ENCODE measurements at regions not wholly inside any gene's neighbourhood (a gene's known extent, or its start where the extent isn't known, plus 50 kb on each side); places are given as distances from the start of the nearest gene placed in this dataset.

DNA sequence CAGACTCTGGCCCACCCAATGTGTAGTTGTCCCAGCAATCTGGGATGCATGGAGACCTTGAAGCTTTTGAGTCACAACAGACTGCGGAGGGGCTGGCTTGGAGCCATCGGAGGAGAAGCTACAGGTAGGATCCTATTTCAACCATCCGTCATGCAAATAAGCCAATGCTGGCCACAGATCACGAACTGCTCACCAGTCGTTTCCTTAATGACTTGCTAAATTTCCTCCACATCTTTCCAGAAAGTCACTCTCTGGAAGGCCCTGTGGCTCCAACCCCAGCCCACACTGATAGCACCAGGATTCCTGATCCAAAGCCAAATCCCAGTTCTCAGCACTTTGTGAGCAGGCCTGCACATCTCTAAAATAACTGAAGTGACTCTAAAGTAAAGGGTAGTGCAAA is 321.3 kb downstream of the RAB28 start:
- DNase-seq = no peak
- Histone ChIP-seq H3K4me1 (peaks cover 0 to 20% (median 0%) of the 10 kb centered on the region in 9 donors), H3K9me3 (no peaks in the 10 kb centered on the region), H3K27ac (no peak overlapping the region), H3K27me3 (no peaks in the 10 kb centered on the region), H3K4me3 (no peak overlapping the region), H3K36me3 (no peaks in the 10 kb centered on the region)
- WGBS, 2 donors = 48 to 52% methylated on average over 5 of the region's 5 CpGs
- intact Hi-C loops (cut with DNase I) = no loop called here
- peak in 2 of 8 donors; percentile 42 to 55 for ATAC-seq
- TF ChIP-seq, protein P1, sequence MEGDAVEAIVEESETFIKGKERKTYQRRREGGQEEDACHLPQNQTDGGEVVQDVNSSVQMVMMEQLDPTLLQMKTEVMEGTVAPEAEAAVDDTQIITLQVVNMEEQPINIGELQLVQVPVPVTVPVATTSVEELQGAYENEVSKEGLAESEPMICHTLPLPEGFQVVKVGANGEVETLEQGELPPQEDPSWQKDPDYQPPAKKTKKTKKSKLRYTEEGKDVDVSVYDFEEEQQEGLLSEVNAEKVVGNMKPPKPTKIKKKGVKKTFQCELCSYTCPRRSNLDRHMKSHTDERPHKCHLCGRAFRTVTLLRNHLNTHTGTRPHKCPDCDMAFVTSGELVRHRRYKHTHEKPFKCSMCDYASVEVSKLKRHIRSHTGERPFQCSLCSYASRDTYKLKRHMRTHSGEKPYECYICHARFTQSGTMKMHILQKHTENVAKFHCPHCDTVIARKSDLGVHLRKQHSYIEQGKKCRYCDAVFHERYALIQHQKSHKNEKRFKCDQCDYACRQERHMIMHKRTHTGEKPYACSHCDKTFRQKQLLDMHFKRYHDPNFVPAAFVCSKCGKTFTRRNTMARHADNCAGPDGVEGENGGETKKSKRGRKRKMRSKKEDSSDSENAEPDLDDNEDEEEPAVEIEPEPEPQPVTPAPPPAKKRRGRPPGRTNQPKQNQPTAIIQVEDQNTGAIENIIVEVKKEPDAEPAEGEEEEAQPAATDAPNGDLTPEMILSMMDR (IDR thresholded peaks at IDR 0.05) = no peak

DNA sequence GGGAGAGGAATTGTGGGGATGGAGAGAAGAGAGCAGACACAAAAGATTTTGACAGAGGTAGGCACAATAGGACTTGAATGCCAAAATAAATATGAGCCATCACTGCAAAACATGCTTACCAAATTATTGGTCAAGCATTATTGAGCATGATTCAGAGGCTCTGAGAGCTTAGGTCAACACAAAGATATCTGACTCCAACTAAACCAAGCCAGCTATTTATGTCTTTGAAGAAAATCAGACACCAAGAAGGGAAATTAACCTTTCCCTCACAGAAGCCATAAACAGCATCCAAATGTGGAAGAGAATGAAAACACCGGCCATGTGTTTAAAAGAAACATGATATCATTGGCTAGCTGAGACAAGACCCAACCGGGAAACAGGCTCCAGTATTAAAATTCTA is 323.2 kb downstream of the RAB28 start:
- H3K9me3 ChIP-seq = no peaks in the 10 kb centered on the region
- DNase-seq (no peak), ATAC-seq (peak in 2 of 8 donors; percentile 23 to 57)
- H3K4me3 ChIP-seq = no peak overlapping the region
- no peaks in the 10 kb centered on the region for H3K27me3 ChIP-seq
- no peak overlapping the region for H3K27ac ChIP-seq
- H3K4me1 ChIP-seq = peaks cover 0 to 20% (median 0%) of the 10 kb centered on the region in 9 donors
- intact Hi-C loops (cut with DNase I) = no loop called here
- TF ChIP-seq, protein P1 (IDR thresholded peaks at IDR 0.05) = no peak
- no peaks in the 10 kb centered on the region for H3K36me3 ChIP-seq
- 65 to 70% methylated on average over 2 of the region's 2 CpGs for WGBS, 2 donors

DNA sequence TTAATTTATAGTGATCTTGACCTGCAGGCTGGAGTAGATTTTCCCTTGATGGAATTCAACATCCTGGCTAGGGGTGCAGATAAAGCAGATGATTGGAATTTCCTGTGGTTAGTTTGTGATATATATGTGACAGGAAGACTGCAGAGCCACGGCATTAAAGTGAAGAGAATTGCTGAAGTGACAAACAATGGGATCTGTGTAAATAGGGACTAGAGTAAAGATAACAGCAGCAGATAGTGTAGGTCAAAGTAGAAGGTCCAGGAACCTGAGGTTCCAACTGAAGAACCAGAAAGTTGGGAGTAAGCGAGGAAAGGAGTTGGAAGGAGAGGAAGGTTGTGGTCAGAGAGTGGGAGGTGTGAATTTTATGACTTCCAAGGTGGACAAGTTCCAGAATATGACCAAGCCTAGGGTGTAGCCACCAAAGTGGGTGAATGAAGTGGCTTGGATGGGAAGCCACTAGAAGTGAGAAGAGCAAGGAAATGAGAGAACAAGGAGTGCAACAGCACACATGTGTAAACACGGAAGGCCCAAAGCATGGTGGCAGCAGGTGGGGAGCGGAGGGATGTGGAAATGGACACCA is 325.0 kb downstream of the RAB28 start:
- H3K36me3 ChIP-seq = no peaks in the 10 kb centered on the region
- H3K4me3 ChIP-seq = no peak overlapping the region
- peaks cover 0 to 2% (median 0%) of the 10 kb centered on the region in 11 donors for H3K9me3 ChIP-seq
- intact Hi-C loops (cut with DNase I) = loop anchor here in 1 of 10 donors (10.0 kb wide), 1 partner anchor 294 kb away; no protein-coding TSS in a partner anchor
- peaks cover 0 to 20% (median 0%) of the 10 kb centered on the region in 9 donors for H3K4me1 ChIP-seq
- TF ChIP-seq, protein P1 (IDR thresholded peaks at IDR 0.05) = no peak
- no peak overlapping the region for H3K27ac ChIP-seq
- ATAC-seq (peak in 2 of 8 donors; percentile 17 to 63), DNase-seq (no peak)
- WGBS, 2 donors = 64 to 71% methylated on average over 4 of the region's 4 CpGs
- no peaks in the 10 kb centered on the region for H3K27me3 ChIP-seq

DNA sequence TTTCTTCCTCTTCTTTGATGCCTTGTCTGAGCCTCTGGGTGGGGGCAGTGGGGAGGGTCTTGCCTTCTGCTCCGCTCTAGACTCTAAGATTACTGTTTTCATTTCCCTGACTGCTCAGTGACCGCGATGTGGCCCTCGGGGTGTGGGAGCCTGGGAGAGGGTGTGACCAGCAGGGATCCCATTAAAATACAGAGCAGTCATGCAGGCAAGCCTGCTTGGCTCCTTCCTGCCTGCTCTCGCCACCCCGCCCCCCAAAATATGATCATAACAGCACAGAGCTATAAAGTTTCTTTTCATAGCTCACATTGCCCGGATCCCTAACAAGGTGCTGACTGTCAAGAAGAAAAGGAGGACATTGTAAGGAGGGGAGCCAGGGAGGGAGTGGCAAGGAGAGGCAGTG is 332.9 kb downstream of the RAB28 start:
- TF ChIP-seq, protein P1 (IDR thresholded peaks at IDR 0.05) = no peak
- Histone ChIP-seq H3K36me3 (no peaks in the 10 kb centered on the region), H3K9me3 (peaks cover 0 to 9% (median 0%) of the 10 kb centered on the region in 11 donors), H3K4me1 (no peaks in the 10 kb centered on the region), H3K27me3 (no peaks in the 10 kb centered on the region), H3K27ac (no peak overlapping the region), H3K4me3 (no peak overlapping the region)
- DNase-seq (no peak), ATAC-seq (no peak)
- WGBS, 2 donors = 65 to 68% methylated on average over 7 of the region's 7 CpGs
- intact Hi-C loops (cut with DNase I) = loop anchor here in 1 of 10 donors (10.0 kb wide), 1 partner anchor 286 kb away; no protein-coding TSS in a partner anchor
